ENCODE measurements at regions not wholly inside any gene's neighbourhood (a gene's known extent, or its start where the extent isn't known, plus 50 kb on each side); places are given as distances from the start of the nearest gene placed in this dataset.

DNA sequence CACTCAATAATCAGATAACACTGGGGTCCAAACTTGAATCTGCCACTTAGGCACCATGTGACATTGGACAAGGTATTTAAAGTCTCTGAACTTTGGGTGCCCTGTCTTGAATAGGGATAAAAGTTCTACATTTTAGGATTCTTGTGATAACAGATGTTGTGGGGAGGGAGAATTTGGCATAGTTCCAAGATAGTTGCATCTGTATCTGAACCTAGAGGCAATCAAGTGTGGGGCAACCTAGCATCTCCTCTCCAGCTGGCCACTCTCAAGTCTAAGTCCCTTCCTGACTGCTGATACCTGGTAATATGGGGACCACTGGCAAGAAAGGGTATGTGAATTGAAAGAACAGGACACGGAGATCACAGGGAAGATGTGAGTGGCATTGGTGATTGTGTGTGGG is 256.1 kb downstream of the FOXO1 start:
- DNase-seq (ENCODE audit: low read depth), result no peak

DNA sequence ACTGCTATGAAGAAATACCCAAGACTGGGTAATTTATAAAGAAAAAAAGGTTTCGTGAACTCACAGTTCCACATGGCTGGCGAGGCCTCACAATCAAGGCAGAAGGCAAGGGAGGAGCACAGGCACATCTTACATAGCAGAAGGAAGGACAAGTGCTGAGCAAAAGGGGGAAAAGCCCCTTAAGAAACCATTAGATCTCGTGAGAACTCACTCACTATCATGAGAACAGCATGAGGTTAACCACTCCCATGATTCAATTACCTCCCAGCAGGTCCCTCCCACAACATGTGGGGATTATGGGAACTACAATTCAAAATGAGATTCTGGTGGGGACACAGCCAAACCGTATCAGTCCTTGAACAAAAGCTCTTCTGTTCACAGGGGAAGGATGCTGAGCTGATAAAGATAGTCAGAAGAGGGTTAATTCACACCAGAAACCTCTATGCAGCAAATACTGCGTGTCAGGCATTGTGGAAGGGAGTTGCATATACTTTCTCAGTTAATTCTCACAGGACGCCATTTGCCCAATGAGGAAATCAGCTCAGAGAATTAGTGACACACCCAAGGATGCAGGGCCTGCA is 246.2 kb downstream of the FOXO1 start:
- DNase-seq (ENCODE audit: low read depth), result no peak

DNA sequence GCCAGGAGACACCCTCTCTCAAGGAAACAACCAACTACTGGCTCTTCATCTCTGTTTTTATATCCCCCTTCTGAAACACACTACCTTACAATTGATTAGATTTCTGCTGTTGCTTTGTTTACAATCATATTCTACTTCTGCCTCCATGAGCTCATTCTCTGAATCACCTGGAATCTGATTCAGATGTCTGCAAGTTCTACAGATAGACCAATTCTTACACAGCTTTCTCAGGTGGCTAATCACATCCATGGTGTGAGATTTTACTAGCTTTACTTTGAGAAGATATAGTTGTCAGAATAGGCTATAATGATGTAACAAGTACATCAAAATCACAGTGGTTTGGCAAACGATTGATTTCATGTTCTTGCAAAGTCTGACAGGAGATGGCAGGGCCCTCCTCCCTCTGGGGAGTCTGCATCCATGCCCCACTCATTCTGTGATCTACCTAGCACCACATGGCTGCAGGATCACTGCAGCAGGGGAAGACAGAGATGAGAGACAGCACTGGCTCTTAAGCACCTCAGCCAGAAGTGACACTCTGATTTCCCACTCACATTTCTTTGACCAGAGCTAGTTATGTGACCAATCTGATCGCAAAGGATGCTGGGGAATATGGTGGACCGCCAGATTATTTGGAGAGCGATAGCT is 243.7 kb downstream of the FOXO1 start:
- no peak for DNase-seq (ENCODE audit: low read depth)

DNA sequence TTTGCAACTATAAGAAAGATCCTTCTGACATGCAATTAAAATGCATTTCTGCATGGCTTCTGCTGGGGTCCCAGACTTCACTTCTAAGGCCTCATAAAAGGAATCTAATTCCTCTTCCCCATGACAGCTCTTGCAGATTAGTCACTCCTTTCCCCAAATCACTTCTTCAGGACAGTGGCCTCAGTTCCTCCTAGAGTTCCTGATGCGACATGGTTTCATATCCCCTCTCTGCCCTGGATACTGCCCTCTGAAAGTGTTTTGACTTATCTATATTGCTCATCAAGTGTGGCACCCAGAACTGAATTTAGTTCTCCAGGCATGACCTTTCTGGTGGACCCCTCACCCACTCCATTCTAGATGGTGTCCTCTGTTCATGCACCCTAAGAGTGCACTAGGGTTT is 238.1 kb downstream of the FOXO1 start:
- DNase-seq (ENCODE audit: low read depth), result no peak

DNA sequence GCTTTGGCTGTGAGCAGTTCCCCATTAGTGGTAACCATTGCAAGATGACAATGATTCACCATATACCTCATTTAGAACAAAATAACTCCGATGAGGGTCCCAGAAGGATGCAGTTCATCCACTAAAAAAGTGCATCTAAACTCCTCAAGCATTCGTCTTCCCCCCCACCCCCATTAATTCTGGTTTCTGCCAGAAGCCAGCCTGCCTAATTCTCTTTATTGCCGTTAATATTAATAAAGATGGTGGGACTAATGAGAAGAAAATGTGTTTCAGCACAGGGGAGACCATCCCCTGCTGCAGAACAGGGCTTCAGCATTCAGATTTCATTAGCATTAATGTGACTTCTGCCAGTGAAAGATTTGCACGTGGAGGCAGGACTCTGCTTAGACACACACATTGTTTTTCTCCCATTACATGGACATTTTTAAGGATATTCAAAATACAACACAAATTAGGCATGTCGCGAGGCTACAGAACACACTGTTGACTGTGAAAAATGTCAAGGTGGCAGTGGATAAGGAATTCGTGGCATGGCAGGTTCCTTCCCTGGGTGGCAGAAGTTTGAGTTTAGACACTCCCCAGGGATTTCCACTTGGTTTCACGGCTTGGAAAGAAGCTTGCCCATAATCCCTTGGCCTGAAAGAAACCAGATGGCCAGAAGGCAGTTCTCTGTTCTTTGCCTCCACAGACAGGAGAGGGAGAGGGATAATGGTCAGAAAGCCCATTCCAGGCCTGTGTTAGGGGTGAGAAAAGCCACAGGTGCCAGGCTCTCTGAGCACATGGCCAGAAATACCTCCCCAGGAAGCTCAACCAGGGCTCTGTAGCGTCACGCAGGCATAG is 236.5 kb downstream of the FOXO1 start:
- no peak for DNase-seq (ENCODE audit: low read depth)

DNA sequence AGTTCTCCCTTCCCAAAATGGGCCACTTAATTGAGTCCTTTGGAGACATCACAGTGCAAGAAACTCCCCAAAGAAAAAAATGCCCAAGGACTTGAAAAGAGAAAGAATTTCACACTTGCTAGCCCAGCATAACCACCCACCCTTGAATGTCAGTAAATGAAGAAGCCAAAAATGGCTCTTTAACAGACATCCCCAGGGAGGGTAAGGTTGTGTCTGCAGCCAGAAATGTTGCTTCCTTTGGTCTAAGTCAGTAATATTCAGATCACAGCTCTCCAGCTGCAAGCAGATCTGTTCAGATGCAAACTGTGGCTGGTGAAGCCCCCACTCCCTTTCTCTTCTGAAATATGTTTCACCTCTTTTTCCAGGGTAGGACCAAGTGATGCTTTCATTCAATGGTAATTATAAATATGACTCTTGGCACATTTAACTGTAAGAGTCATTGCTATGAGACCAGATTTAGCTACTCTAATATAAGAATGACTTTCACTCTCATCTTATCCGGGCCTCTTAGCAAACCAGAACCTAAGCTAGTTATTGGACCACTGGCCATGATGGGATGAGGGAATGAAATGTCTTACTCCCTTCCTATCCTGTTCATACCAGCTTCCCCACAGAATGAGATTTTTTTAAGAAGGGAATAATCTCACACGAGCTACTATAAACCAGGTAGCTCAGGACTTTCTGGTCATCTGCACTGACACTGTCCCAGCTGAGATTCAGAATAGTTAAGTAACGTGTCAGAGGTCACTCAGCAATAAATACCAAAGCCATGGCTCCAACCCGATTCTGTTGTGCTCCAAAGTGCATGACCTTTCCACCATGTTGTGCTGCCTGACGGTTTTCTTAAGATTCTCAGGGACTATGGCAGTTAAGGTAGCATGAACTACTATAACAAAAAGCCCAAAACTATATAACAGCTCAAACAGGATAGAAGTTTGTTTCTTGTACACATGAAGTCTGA is 234.1 kb downstream of the FOXO1 start:
- no peak for DNase-seq (ENCODE audit: low read depth)

DNA sequence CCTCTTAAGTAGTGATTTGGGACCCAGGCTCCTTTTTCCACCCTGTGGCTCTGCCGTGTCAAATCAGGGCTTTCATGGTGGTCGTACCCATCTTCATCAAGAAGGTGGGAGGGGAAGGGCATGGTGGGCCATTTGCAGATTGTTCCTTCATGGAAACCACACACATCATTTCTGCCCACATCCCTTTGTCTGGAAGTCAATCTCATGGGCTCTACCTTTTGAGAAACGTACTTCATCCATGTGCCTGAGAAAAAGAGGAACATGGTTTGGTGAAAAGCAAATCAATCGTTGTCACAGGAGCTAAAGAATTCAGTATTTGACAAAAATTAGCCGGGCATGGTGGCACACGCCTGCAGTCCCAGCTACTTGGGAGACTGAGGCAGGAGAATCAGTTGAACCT is 233.4 kb downstream of the FOXO1 start:
- DNase-seq (ENCODE audit: low read depth), result no peak

DNA sequence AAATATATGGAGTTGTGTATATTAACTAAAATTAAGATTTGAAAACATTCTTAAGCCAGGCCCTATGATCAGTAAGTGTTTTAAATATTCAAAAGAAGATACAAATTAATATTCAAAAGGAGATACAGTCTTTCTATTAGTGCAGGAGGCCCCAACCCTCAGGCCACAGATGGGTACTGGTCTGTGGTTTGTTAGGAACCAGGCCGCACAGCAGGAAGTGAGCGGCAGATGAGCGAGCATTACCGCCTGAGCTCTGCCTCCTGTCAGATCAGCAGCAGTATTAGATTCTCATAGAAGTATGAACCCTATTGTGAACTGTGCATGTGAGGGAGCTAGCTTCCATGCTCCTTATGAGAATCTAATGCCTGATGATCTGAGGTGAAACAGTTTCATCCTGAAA is 232.9 kb downstream of the FOXO1 start:
- DNase-seq (ENCODE audit: low read depth), result no peak

DNA sequence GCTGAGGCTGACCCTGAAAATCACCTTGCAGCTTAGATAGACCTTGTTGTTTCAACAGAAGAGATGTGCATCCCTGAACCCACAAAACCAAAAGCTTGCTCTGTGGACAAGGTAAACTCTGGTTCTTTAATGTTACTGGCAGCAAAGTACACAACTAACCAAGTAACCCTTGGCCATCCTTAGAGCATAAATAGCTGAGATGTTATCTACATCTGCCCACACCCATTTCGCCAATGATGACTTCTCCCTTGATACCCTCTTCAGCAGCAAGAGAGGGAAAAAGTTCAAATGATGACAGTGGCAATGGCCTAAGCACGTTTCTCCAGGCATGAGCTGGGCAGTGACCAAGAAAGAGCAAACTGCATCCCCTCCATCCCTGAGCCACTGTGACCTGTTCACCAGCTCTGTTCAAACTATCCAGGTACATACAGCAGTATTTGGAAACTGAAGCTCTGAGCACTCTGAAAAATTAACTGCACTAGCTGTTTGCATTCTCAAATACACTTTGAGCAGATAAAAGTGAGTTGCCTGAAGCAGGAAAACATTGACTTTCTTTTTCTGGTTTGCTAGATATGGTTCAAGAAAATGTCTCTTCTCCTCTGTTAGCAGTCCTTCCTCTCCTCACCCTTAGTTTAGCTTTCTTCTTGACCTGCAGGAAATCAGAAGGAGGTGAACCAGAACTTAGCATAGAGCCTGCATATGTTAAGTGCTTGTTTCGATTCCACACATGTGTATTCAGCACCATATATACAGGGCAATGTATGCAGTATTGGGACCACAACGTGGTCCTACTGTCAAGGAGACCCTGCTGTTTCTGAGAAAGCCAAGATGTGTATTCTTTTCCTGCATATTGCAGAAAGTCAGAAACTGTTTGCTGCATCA is 231.7 kb downstream of the FOXO1 start:
- DNase-seq (ENCODE audit: low read depth), result no peak

DNA sequence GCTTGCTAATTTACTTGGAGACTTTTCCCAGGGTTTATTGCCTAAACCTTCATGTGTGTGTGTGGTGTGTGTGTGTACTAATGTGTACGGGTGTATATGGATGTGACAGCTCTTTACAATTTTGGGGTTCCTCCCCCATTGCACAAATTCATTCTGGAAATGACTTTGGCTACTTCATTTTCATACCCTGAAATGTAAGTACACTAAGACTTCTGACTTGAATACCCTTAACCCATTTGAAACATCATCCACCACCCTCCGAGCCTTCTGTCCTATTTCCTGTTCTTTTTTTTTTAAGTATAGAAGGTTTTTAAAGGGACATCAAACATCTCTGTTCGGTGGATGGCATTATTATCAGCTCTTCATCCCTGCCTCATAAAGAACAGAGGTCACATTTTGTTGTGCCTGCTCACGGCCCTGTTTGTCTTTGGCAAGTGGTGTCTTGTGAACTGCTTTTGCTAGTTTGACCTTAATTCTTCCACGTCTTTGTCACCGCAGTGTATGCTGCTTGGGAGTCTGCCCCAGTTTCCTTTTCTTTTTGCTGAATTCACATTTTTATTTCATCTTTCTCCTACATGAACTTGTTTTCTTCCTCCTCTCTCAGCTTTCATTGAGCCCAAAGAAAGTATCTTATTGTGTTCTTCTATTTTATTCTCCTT is 228.3 kb downstream of the FOXO1 start:
- no peak for DNase-seq (ENCODE audit: low read depth)

DNA sequence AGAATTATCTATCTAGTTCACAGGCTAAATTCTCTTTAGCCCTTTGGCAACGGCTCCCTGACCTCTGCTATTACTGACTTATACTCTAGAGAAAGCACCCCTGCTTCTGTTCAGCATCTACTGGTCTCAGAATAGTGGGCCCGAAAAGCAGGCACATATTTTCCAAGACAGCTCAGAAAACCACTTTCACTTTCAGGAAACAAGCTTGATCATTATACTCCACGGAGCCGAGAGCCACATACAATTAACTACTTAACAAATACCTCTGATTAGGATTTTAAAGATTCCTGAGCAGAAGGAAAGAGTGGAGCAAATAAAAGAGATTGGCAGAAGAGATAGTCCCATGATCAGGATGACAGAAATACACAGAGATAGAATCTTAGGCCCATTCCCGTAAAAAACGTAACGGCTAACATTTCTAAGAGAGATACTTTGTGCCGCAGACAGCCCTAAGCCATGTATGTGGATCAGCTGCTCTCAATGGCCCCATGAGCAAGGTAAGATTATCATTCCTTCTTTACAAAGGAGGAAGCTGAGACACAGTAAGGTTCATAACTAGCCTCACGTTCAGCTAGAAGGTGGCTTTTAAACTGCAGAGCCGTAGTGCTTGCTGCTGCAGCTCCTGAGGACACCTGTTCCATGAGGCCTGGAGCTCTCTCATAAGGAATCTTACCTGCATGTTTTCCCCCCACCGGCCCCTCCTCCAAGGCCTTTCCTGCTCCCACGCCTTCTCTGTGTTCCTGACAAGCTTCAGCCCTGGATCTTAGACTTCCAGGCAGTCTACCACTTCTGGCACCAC is 227.2 kb downstream of the FOXO1 start:
- DNase-seq (ENCODE audit: low read depth), result no peak

DNA sequence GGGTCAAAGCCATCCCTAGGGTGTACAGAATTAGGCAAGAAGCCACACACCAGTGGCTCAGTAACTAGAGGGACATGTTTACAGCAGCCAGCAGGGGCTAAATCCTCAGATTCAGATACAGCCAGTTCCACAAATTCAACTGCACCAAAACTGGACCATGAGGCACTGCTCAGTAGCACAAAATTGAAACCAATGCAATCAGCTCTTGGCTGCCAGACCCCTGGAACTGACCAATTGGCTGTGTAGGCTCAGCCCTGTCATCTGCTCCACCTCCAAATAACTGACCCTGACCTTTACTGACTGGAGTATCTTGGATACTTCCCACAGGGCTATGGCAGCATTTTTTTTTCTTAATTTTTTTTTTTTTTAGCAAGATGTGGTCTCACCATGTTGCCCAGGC is 226.5 kb downstream of the FOXO1 start:
- DNase-seq (ENCODE audit: low read depth), result no peak

DNA sequence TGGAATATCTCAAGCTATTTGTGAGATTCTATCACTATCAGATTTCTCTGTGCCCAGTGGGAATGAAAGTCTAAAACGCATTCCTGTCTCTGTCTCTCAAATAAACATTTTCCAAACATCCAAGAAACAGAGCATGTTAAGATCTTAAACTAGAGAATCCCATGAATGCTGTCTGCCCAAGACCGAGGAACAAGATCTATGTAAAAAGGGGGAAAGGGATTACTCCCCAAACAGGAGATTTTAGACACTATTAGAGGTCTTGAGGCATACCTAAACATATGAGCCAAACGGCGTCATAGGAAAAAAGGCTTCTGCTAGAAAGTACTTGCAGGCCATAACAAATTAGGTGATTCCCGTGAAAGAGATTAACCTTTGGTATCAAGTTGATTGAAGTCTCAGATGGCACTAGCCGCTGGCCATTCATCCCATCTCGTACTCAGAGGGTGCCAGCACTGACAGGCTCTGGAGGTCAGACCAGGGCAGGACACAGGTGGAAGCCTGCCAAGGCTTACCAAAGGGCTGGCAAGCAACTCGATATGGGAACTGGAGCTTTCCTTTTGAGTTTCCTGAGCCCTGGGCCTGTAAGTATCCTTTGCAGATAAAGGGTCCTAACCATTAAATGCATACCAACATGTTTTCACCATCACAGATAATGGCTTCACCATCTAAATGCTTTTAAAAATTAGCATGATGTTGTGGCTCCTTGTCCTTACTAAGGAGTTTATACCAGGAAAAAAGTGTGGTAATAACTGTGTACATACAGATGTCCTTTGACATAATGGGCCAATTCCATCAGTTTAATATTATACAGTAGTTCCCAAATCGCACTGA is 225.2 kb downstream of the FOXO1 start:
- peak; percentile 87 for DNase-seq (ENCODE audit: low read depth)

DNA sequence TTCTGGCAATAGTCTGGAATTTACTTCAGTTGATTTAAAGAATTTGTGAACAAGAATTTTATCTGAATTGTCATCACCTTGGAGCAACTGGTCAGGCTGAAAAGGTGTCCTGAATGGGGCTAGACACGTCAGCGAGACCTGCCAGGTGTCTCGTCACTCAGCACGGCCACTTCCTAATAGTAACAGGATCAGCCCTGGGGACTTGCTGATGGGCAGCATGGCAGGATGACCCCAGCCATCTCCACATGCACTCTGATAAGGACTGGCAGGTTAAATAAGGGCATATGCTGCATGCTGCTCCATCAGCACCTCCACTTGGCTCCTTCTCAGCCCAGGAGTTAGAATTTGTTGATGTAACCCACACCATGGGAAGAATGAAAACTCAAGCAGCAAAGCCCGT is 224.2 kb downstream of the FOXO1 start:
- no peak for DNase-seq (ENCODE audit: low read depth)

DNA sequence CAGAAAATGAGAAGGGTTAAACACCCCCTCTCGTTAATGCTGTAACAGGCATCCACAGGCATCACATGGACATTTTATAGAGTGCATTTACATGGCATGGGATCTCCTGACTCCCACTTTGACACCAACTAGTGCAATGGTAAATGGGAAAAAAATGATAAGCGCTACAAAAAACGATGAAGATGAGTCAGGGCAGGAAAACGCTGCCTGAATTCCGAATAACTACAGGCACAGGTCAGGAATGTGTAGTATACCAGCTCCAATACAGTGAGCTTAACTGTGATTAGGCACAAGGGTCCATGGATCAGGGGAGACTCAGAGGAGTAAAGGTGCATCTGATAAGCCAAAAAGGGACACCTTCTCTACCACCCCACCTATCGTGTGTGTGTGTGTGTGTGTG is 223.6 kb downstream of the FOXO1 start:
- DNase-seq (ENCODE audit: low read depth), result no peak

DNA sequence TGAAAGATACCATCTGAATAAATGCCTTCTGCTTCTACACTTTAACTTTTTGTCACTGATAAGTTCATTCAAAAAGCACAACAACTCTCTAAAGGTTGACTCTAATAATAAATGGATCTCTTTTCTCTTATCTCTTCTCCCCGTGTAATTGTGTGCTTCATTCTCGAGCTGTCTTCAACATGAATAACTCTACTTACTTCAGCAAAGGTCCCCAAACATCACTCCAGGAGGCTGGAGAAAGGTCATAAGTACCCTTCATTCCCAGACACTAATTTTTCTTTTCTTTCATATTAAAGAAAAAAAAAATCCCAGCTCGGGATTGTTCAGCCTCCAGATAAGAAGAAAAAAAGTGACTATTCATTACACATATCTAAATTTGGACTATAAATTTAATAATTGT is 222.2 kb downstream of the FOXO1 start:
- no peak for DNase-seq (ENCODE audit: low read depth)

DNA sequence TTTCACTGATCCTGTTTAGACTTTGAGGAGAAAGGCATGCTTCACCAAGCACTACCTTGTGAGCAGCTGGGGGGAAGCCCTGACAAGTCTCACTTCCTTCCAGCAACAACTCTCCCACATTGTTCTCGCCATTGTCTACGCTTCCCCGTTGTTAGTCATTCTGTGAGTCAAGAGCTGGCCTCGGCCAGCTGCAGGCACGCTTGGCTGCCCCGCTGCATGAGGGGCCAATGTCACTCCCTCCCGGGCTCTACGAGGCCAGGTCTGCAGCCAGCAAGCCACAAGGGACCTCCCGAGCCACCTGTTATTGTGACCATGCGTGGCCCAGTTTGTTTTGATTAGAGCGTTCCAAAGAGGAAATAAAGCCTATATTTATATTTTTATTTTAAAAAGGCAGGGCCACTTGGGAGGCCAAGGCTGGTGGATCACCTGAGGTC is 220.9 kb downstream of the FOXO1 start:
- peak; percentile 99 for DNase-seq (ENCODE audit: low read depth)

DNA sequence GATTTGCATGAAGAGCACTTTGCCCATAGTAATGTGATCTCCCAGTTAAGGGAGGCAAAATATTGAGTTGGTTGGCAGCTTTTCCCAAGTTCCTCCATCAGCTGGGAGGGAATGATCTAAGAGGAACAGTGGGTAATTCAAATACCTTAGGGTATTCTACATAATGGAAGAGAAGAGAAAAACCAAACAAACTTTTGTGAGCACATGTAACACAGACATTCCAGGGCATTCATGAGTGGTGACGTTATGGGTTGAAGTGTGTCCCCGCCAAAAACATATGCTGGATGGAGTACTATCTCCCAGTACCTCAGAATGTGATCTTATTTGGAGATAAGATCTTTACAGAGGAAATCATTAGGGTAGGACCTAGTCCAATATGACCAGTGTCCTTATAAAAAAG is 220.1 kb downstream of the FOXO1 start:
- DNase-seq (ENCODE audit: low read depth), result peak; percentile 33

DNA sequence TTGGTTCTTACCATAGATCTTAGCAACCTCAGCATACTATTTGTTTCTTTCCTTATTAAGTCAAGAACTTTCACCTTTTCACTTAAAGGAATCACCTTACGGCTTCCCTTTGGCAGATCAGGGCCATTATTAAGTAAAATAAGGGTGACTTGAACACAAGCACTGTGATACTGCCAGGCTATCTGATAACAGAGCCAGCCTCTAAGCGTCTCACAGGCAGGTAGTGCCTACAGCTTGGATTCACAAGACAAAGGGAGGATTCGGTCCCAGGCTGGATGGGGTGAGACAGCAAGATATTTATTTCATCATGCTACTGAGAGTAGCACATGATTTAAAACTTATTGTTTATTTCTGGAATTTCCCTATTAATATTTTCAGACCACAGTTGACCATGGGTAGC is 218.6 kb downstream of the FOXO1 start:
- DNase-seq (ENCODE audit: low read depth), result no peak

Measured in renal cortical epithelial cell (primary cell).